ENCODE measurements at regions not wholly inside any gene's neighbourhood (a gene's known extent, or its start where the extent isn't known, plus 50 kb on each side); places are given as distances from the start of the nearest gene placed in this dataset.

GRCh38 chr13:62473190-62473943 is 1057.7 kb upstream of the PCDH20 start:
- TF ChIP-seq CTCF (IDR thresholded peaks at IDR 0.05; ENCODE audit: poor library complexity), result no peak
- no peak for TF ChIP-seq EZH2 (IDR thresholded peaks at IDR 0.05; ENCODE audit: borderline replicate concordance)
- TF ChIP-seq EZH2phosphoT487 (IDR thresholded peaks at IDR 0.05; ENCODE audit: low read depth, severe bottlenecking, unreplicated experiment), result no peak

Data from hepatocyte (in vitro differentiated cells).